Ishikawa (cell line): ENCODE measurements at regions not wholly inside any gene's neighbourhood (a gene's known extent, or its start where the extent isn't known, plus 50 kb on each side); places are given as distances from the start of the nearest gene placed in this dataset.

Experiments
- CEBPB ChIP-seq: IDR thresholded peaks from 2 replicates; pipeline ENCODE4 v1.6.1; 2012
- CREB1 ChIP-seq: IDR thresholded peaks from 2 replicates; pipeline ENCODE4 v1.6.1; 2012; ENCODE audit warnings: low read depth
- EGR1 ChIP-seq: IDR thresholded peaks from 2 replicates; pipeline ENCODE4 v1.6.1; 2012
- EP300 ChIP-seq: IDR thresholded peaks from 2 replicates; pipeline ENCODE4 v1.6.1; 2012; ENCODE audit warnings: borderline replicate concordance
- FOXM1 ChIP-seq: IDR thresholded peaks from 2 replicates; pipeline ENCODE4 v1.6.1; 2012; ENCODE audit warnings: low read depth, borderline replicate concordance
- MAX ChIP-seq: IDR thresholded peaks from 2 replicates; pipeline ENCODE4 v1.6.1; 2012
- NFIC ChIP-seq: IDR thresholded peaks from 2 replicates; pipeline ENCODE4 v1.6.1; 2012
- RAD21 ChIP-seq: IDR thresholded peaks from 2 replicates; pipeline ENCODE4 v1.6.1; 2012; ENCODE audit warnings: low read depth
- TAF1 ChIP-seq: IDR thresholded peaks from 2 replicates; pipeline ENCODE4 v1.6.1; 2012; ENCODE audit warnings: low read depth, mild to moderate bottlenecking
- TCF12 ChIP-seq: IDR thresholded peaks from 2 replicates; pipeline ENCODE4 v1.6.1; 2012; ENCODE audit warnings: low read depth
- TEAD4 ChIP-seq: IDR thresholded peaks from 2 replicates; pipeline ENCODE4 v1.6.1; 2012
- YY1 ChIP-seq: IDR thresholded peaks from 2 replicates; pipeline ENCODE4 v1.6.1; 2012; ENCODE audit warnings: low read depth
- ZBTB7A ChIP-seq: IDR thresholded peaks from 2 replicates; pipeline ENCODE4 v1.6.1; 2012; ENCODE audit warnings: low read depth
- TF ChIP-seq, protein P1 (sequence below): IDR thresholded peaks from 2 replicates; pipeline ENCODE4 v1.6.1; 2012
- TF ChIP-seq, protein P2 (sequence below): IDR thresholded peaks from 2 replicates; pipeline ENCODE4 v1.6.1; 2012; ENCODE audit warnings: low read depth, mild to moderate bottlenecking

GRCh38 chr6:91352321-91352720 lies 765.4 kb upstream of the MAP3K7 start:
- no peak for TF ChIP-seq CREB1
- no peak for TF ChIP-seq CEBPB
- no peak for TF ChIP-seq YY1
- TF ChIP-seq, protein P1, sequence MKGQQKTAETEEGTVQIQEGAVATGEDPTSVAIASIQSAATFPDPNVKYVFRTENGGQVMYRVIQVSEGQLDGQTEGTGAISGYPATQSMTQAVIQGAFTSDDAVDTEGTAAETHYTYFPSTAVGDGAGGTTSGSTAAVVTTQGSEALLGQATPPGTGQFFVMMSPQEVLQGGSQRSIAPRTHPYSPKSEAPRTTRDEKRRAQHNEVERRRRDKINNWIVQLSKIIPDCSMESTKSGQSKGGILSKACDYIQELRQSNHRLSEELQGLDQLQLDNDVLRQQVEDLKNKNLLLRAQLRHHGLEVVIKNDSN, result no peak
- TF ChIP-seq, protein P2, sequence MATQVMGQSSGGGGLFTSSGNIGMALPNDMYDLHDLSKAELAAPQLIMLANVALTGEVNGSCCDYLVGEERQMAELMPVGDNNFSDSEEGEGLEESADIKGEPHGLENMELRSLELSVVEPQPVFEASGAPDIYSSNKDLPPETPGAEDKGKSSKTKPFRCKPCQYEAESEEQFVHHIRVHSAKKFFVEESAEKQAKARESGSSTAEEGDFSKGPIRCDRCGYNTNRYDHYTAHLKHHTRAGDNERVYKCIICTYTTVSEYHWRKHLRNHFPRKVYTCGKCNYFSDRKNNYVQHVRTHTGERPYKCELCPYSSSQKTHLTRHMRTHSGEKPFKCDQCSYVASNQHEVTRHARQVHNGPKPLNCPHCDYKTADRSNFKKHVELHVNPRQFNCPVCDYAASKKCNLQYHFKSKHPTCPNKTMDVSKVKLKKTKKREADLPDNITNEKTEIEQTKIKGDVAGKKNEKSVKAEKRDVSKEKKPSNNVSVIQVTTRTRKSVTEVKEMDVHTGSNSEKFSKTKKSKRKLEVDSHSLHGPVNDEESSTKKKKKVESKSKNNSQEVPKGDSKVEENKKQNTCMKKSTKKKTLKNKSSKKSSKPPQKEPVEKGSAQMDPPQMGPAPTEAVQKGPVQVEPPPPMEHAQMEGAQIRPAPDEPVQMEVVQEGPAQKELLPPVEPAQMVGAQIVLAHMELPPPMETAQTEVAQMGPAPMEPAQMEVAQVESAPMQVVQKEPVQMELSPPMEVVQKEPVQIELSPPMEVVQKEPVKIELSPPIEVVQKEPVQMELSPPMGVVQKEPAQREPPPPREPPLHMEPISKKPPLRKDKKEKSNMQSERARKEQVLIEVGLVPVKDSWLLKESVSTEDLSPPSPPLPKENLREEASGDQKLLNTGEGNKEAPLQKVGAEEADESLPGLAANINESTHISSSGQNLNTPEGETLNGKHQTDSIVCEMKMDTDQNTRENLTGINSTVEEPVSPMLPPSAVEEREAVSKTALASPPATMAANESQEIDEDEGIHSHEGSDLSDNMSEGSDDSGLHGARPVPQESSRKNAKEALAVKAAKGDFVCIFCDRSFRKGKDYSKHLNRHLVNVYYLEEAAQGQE, result no peak
- no peak for TF ChIP-seq TCF12
- no peak for TF ChIP-seq EGR1
- TF ChIP-seq EP300, result no peak
- TF ChIP-seq ZBTB7A, result no peak
- TF ChIP-seq MAX, result no peak

DNA sequence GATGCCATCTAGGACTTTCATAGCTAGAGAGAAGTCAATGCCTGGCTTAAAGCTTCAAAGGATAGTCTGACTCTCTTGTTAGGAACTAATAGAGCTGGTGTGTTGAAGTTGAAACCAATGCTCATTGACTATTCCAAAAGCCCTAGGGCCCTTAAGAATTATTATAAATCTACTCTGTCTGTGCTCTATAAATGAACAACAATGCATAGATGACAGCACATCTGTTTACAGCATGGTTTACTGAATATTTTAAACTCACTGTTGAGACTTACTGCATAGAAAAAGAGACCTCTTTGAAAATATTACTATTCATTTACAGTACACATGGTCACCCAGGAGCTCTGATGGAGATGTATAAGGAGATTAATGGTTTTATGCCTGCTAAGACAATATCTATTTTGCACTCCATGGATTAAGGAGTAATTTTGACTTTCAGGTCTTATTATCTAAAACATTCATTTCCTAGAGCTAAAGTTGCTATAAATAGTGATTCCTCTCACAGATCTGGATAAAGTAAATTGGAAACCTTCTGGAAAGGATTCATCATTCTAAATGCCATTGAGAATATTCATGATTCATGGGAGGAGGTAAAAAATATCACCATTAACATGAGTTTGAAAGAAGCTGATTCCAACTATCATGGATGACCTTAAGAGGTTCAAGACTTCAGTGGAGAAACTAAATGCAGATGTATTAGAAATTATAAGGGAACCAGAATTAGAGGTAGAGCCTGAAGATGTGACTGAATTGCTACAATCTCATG lies 763.5 kb upstream of the MAP3K7 start:
- TF ChIP-seq EP300 (no peak), YY1 (no peak), RAD21 (no peak), EGR1 (no peak), TEAD4 (no peak), MAX (no peak), CEBPB (no peak), FOXM1 (no peak), TAF1 (no peak), TCF12 (no peak), ZBTB7A (no peak), CREB1 (no peak), NFIC (no peak)
- TF ChIP-seq, protein P2, result no peak
- TF ChIP-seq, protein P1, result no peak

- TF ChIP-seq TEAD4 (no peak), MAX (no peak), CEBPB (no peak), FOXM1 (no peak), YY1 (no peak), NFIC (no peak)
These were observed 754.6 kb upstream of the MAP3K7 start for GRCh38 chr6:91341473-91341872.

DNA sequence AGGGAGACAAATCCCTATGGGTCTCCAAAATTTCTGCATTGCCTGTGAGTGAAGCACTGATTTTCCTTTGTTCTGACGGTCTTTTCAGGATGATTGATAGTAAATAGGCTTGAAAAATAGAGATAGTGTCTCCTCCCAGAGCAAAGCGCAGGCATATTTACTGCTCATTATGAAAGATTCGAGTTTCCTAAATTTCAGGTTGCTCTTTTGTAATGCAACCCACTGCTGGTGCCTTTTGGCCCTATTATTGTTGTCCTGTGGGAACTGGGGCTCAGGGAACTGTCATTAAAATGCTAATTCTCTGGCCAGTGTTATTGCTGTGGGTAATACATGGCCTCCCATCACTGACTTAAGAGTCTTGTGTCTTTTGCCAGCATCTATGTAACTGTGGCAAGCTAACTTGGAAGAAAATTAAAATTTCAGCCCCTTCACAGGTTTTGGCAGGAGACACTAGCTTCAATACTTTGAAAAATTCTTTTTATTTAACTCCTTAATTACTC lies 754.1 kb upstream of the MAP3K7 start:
- TF ChIP-seq EP300 (no peak), YY1 (no peak), RAD21 (no peak), EGR1 (no peak), TAF1 (no peak), CREB1 (no peak), ZBTB7A (no peak), FOXM1 (no peak), MAX (no peak), NFIC (no peak), TCF12 (no peak), TEAD4 (no peak), CEBPB (no peak)
- TF ChIP-seq, protein P2, result no peak
- TF ChIP-seq, protein P1, result no peak
